DOHH2 (cell line): ENCODE measurements at regions not wholly inside any gene's neighbourhood (a gene's known extent, or its start where the extent isn't known, plus 50 kb on each side); places are given as distances from the start of the nearest gene placed in this dataset.

Source experiments
- CTCF ChIP-seq: fragments of 200-600 bp; sonication (generic); IDR thresholded peaks from one replicate; pipeline ENCODE4 v1.5.1; 2014; ENCODE audit warnings: antibody characterized with exemption, mild to moderate bottlenecking, low read depth, low read length; ENCODE audit not compliant: poor library complexity, severe bottlenecking
- EZH2phosphoT487 ChIP-seq: fragments of 200-600 bp; sonication (generic); IDR thresholded peaks from 2 replicates; pipeline ENCODE4 v1.6.1; 2017; ENCODE audit warnings: borderline replicate concordance, mild to moderate bottlenecking, antibody characterized with exemption, low read length, moderate library complexity, mixed read lengths

- TF ChIP-seq CTCF (no peak), EZH2phosphoT487 (no peak)
Measured at GRCh38 chr12:24014240-24014639, 64.8 kb upstream of the SOX5 start.
